ENCODE measurements at regions not wholly inside any gene's neighbourhood (a gene's known extent, or its start where the extent isn't known, plus 50 kb on each side); places are given as distances from the start of the nearest gene placed in this dataset.

- no peak for DNase-seq (ENCODE audit: low read depth)
Observed at GRCh38 chr3:117184574-117184973, 475.0 kb downstream of the TUSC7 start.

- DNase-seq (ENCODE audit: low read depth): no peak
Observed at GRCh38 chr3:117191245-117191644, 481.7 kb downstream of the TUSC7 start.

GRCh38 chr3:117192888-117193287 is 483.3 kb downstream of the TUSC7 start:
- DNase-seq (ENCODE audit: low read depth): no peak

GRCh38 chr3:117193390-117193789 is 483.8 kb downstream of the TUSC7 start:
- DNase-seq (ENCODE audit: low read depth): no peak

- DNase-seq (ENCODE audit: low read depth): no peak
Observed at GRCh38 chr3:117195034-117195433, 485.5 kb downstream of the TUSC7 start.

- DNase-seq (ENCODE audit: low read depth): no peak
Observed at GRCh38 chr3:117200962-117201361, 491.4 kb downstream of the TUSC7 start.

GRCh38 chr3:117201901-117202774 is 492.6 kb downstream of the TUSC7 start:
- DNase-seq (ENCODE audit: low read depth): no peak

- DNase-seq (ENCODE audit: low read depth): no peak
Observed at GRCh38 chr3:117217355-117217754, 507.8 kb downstream of the TUSC7 start.

GRCh38 chr3:117217760-117218316 is 508.3 kb downstream of the TUSC7 start:
- no peak for DNase-seq (ENCODE audit: low read depth)

GRCh38 chr3:117218641-117219048 is 509.1 kb downstream of the TUSC7 start:
- DNase-seq (ENCODE audit: low read depth): no peak

- no peak for DNase-seq (ENCODE audit: low read depth)
Observed at GRCh38 chr3:117219296-117219695, 509.7 kb downstream of the TUSC7 start.

- DNase-seq (ENCODE audit: low read depth): no peak
Observed at GRCh38 chr3:117226932-117227331, 517.4 kb downstream of the TUSC7 start.

- DNase-seq (ENCODE audit: low read depth): no peak
Observed at GRCh38 chr3:117228466-117228865, 518.9 kb downstream of the TUSC7 start.

GRCh38 chr3:117230924-117231323 is 521.3 kb downstream of the TUSC7 start:
- no peak for DNase-seq (ENCODE audit: low read depth)

GRCh38 chr3:117234331-117234730 is 524.8 kb downstream of the TUSC7 start:
- DNase-seq (ENCODE audit: low read depth): no peak

- no peak for DNase-seq (ENCODE audit: low read depth)
Observed at GRCh38 chr3:117235304-117235703, 525.7 kb downstream of the TUSC7 start.

- no peak for DNase-seq (ENCODE audit: low read depth)
Observed at GRCh38 chr3:117238806-117239205, 529.2 kb downstream of the TUSC7 start.

- DNase-seq (ENCODE audit: low read depth): no peak
Observed at GRCh38 chr3:117243657-117244056, 534.1 kb downstream of the TUSC7 start.

- DNase-seq (ENCODE audit: low read depth): no peak
Observed at GRCh38 chr3:117246771-117247555, 537.4 kb downstream of the TUSC7 start.

GRCh38 chr3:117248153-117248552 is 538.6 kb downstream of the TUSC7 start:
- no peak for DNase-seq (ENCODE audit: low read depth)

- no peak for DNase-seq (ENCODE audit: low read depth)
Observed at GRCh38 chr3:117252208-117252607, 542.6 kb downstream of the TUSC7 start.

GRCh38 chr3:117252651-117253050 is 543.1 kb downstream of the TUSC7 start:
- no peak for DNase-seq (ENCODE audit: low read depth)

GRCh38 chr3:117253636-117254035 is 544.1 kb downstream of the TUSC7 start:
- DNase-seq (ENCODE audit: low read depth): no peak

Measured in stimulated activated CD8-positive, alpha-beta memory T cell treated with anti-CD3 and anti-CD28 coated beads, Interleukin-7, amount 100 ng/mL, for 24 hours (primary cell).